IPS-20b (cell line): ENCODE measurements at regions not wholly inside any gene's neighbourhood (a gene's known extent, or its start where the extent isn't known, plus 50 kb on each side); places are given as distances from the start of the nearest gene placed in this dataset.

Experiments
- H3K27ac ChIP-seq: one replicate; pipeline ENCODE4 v1.5.1; 2013; ENCODE audit warnings: low read length
- H3K27me3 ChIP-seq: 2 replicates; pipeline ENCODE4 v1.6.1; 2013; ENCODE audit warnings: mild to moderate bottlenecking, low read length, inconsistent platforms; ENCODE audit not compliant: insufficient read depth
- H3K36me3 ChIP-seq: 2 replicates; pipeline ENCODE4 v1.6.1; 2013; ENCODE audit warnings: low read depth, mild to moderate bottlenecking, inconsistent platforms, low read length, moderate library complexity; ENCODE audit not compliant: insufficient read depth
- H3K4me1 ChIP-seq: 2 replicates; pipeline ENCODE4 v1.6.1; 2013; ENCODE audit warnings: mild to moderate bottlenecking, control low read depth, inconsistent platforms, low read length, moderate library complexity; ENCODE audit not compliant: insufficient read depth
- H3K4me3 ChIP-seq: 2 replicates; pipeline ENCODE4 v1.5.1; 2013; ENCODE audit warnings: mild to moderate bottlenecking, low read length, inconsistent platforms
- H3K9ac ChIP-seq: 2 replicates; pipeline ENCODE4 v1.6.1; 2013; ENCODE audit warnings: low read depth, mild to moderate bottlenecking, inconsistent platforms, low read length, moderate library complexity
- H3K9me3 ChIP-seq: 2 replicates; pipeline ENCODE4 v1.6.1; 2013; ENCODE audit warnings: mild to moderate bottlenecking, low read depth, low read length, inconsistent platforms; ENCODE audit not compliant: insufficient read depth

GRCh38 chr4:138765442-138765841 lies 250.1 kb upstream of the NOCT start:
- no peaks in the 10 kb centered on the region for H3K9me3 ChIP-seq
- no peak overlapping the region for H3K9ac ChIP-seq
- H3K4me1 ChIP-seq = no peaks in the 10 kb centered on the region
- H3K36me3 ChIP-seq = no peaks in the 10 kb centered on the region
- no peak overlapping the region for H3K4me3 ChIP-seq
- H3K27me3 ChIP-seq = no peaks in the 10 kb centered on the region
- H3K27ac ChIP-seq = no peak overlapping the region

GRCh38 chr4:138761638-138762220 lies 253.9 kb upstream of the NOCT start:
- Histone ChIP-seq H3K4me3 (no peak overlapping the region), H3K27ac (no peak overlapping the region), H3K36me3 (no peaks in the 10 kb centered on the region), H3K4me1 (no peaks in the 10 kb centered on the region; the same call in 1 of the 2 replicates), H3K9me3 (no peaks in the 10 kb centered on the region), H3K27me3 (no peaks in the 10 kb centered on the region), H3K9ac (no peak overlapping the region)

GRCh38 chr4:138759554-138759902 lies 256.1 kb upstream of the NOCT start:
- Histone ChIP-seq H3K9ac (no peak overlapping the region), H3K4me3 (no peak overlapping the region), H3K36me3 (no peaks in the 10 kb centered on the region), H3K27ac (no peak overlapping the region), H3K4me1 (no peaks in the 10 kb centered on the region; the same call in 1 of the 2 replicates), H3K27me3 (no peaks in the 10 kb centered on the region), H3K9me3 (no peaks in the 10 kb centered on the region)

- Histone ChIP-seq H3K27ac (no peak overlapping the region), H3K9ac (no peak overlapping the region), H3K9me3 (no peaks in the 10 kb centered on the region), H3K4me3 (no peak overlapping the region), H3K4me1 (no peaks in the 10 kb centered on the region; the same call in 1 of the 2 replicates), H3K27me3 (no peaks in the 10 kb centered on the region), H3K36me3 (no peaks in the 10 kb centered on the region)
Measured at GRCh38 chr4:138758876-138759553, 256.6 kb upstream of the NOCT start.

DNA sequence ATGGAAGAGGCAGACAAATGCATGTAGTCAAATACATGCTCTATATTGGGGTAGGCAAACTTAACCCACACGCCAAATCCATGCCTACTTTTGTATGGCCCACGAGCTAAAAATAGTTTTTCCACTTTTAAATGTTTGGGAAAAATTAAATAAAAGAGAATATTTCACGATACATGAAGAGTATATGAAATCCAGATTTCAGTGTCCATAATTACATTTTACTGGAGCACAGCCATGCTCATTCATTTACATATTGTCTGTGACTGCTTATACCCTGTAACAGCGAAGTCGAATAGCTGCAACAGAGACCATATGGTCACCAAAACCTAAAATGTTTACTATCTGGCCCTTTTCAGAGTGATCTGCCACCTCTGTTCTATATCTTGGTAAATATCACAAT lies 257.4 kb upstream of the NOCT start:
- Histone ChIP-seq H3K4me3 (no peak overlapping the region), H3K9ac (no peak overlapping the region), H3K36me3 (no peaks in the 10 kb centered on the region), H3K27me3 (no peaks in the 10 kb centered on the region), H3K9me3 (no peaks in the 10 kb centered on the region; the same call in 1 of the 2 replicates), H3K27ac (no peak overlapping the region), H3K4me1 (no peaks in the 10 kb centered on the region; the same call in 1 of the 2 replicates)

DNA sequence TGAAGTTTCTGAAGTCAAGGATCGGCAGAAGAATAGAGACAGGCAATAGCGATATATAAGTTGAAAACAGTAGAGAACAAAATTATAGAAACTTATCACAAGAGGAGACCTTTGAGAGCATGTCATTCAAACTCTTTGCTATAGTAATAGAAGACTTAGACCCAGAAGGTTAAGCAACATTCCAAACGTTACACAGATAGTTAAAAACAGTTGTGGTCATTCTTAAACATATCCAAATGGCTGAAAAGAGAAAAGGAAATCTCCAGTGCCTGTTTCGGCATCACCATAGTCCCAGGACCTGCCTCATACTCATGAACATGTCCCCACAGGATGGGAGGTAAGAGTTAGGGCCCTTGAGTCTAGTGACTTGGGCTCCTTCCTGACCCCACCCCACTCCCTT lies 258.1 kb upstream of the NOCT start:
- Histone ChIP-seq H3K9me3 (no peaks in the 10 kb centered on the region; the same call in 1 of the 2 replicates), H3K27me3 (no peaks in the 10 kb centered on the region), H3K4me1 (no peaks in the 10 kb centered on the region; the same call in 1 of the 2 replicates), H3K9ac (no peak overlapping the region), H3K4me3 (no peak overlapping the region), H3K36me3 (no peaks in the 10 kb centered on the region), H3K27ac (no peak overlapping the region)

- H3K4me1 ChIP-seq = no peaks in the 10 kb centered on the region; the same call in 1 of the 2 replicates
- no peaks in the 10 kb centered on the region; the same call in 1 of the 2 replicates for H3K9me3 ChIP-seq
- no peak overlapping the region for H3K4me3 ChIP-seq
- no peak overlapping the region for H3K9ac ChIP-seq
- no peak overlapping the region for H3K27ac ChIP-seq
- no peaks in the 10 kb centered on the region for H3K27me3 ChIP-seq
- H3K36me3 ChIP-seq = no peaks in the 10 kb centered on the region
Measured at GRCh38 chr4:138756519-138756918, 259.1 kb upstream of the NOCT start.

DNA sequence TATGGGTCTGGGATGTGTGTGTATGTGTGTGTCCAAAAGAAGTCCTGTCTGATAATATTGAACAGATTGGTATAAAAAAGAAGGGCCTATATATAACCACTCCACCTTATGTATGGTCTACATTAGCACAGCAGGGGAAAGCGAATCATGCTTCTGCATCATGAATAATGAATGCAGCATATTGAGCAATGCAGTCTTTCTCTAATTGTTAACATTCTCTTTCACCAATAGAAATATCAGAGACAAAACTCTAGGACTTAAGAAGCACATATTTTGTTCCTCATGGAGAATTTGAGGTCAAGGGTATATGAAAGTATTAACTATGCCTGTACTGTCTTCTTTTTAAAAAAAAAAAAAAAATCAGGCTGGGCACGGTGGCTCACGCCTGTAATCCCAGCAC lies 264.3 kb upstream of the NOCT start:
- H3K27me3 ChIP-seq = no peaks in the 10 kb centered on the region

GRCh38 chr4:138749303-138749702 lies 266.3 kb upstream of the NOCT start:
- Histone ChIP-seq H3K4me1 (no peaks in the 10 kb centered on the region), H3K27me3 (no peaks in the 10 kb centered on the region), H3K9ac (no peak overlapping the region), H3K4me3 (no peak overlapping the region), H3K27ac (no peak overlapping the region), H3K36me3 (no peaks in the 10 kb centered on the region), H3K9me3 (peaks cover 2% of the 10 kb centered on the region; the same call in 1 of the 2 replicates)

More for the DNA sequence above, 264.3 kb upstream of the NOCT start:
- Histone ChIP-seq H3K27ac (no peak overlapping the region), H3K9ac (no peak overlapping the region), H3K4me3 (no peak overlapping the region), H3K36me3 (no peaks in the 10 kb centered on the region), H3K9me3 (peaks cover 2% of the 10 kb centered on the region; the same call in 1 of the 2 replicates), H3K4me1 (no peaks in the 10 kb centered on the region)

DNA sequence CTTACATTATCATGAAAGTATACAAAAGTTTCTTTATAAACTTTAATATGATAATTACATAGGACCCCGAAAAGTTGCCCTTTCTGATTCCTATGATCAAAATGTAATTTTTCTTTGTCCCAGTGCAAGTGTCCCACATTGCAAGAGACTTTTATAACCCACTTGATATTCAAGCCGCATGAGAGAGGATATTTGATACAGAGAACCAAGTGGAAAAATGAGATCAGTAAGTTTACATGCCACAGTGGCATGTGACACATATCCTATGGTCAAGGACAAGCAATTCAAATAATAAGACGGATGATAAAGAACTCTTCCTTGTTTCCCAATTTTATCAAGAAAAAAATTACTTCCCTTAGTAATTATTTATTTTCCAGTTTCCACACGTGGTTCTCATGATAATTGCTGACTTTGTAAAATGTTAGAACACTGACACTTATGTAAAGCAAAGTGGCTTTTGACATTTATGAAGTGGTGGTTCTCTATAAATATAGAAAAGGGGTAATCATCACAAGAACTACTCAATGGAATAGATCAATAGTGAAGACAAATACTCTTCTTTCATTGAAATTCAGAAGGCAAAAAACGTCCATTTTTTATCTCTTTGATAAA lies 273.7 kb upstream of the NOCT start:
- no peaks in the 10 kb centered on the region for H3K27me3 ChIP-seq
- H3K4me3 ChIP-seq = no peak overlapping the region
- no peaks in the 10 kb centered on the region; the same call in 1 of the 2 replicates for H3K9me3 ChIP-seq
- no peak overlapping the region for H3K27ac ChIP-seq
- H3K4me1 ChIP-seq = no peaks in the 10 kb centered on the region
- H3K9ac ChIP-seq = no peak overlapping the region
- no peaks in the 10 kb centered on the region for H3K36me3 ChIP-seq

DNA sequence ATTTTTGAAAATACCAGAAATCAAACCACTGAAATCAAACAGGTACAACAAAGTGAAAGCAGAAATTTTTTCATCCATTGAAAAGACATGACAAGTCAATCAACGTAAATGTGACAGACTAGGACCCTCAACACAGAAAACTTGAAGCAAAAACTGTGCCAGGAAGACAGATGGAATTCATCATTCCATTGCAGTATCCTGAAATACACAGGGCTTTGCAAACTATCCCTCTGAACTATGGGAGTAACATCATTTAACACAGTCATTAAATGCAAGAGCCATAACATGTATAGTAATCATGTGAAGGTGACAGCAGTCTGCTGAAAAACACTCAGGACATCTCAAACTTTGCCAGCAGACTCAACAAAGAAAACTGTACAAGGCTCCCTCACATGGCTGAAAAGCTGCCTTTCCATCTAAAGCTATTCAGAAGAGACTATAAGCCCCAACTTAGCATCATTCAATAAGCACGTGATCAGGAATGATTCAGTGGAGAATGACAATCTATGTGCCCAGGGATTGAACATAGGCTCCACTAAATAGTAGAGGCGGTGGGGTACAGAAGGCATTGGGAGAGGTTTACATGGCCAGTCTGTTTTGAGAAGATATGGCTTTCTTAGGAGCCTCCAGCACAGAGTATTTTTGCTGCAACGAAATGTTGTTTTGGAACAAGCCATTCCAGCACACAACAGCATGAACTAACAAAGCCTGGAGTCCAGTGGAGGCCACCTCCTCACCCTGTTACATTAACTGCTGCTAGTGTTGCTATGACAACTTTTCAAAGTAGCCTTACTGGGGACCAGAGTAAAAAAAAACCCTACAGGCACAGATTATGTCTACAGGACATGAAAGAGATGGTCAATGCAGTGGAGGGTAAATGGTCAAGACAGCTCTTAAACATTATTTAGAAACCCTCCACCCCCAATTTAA lies 274.5 kb upstream of the NOCT start:
- H3K9ac ChIP-seq = no peak overlapping the region
- no peak overlapping the region for H3K4me3 ChIP-seq
- no peaks in the 10 kb centered on the region for H3K36me3 ChIP-seq
- no peaks in the 10 kb centered on the region for H3K4me1 ChIP-seq
- no peak overlapping the region for H3K27ac ChIP-seq
- no peaks in the 10 kb centered on the region for H3K27me3 ChIP-seq
- H3K9me3 ChIP-seq = no peaks in the 10 kb centered on the region; the same call in 1 of the 2 replicates
